ENCODE measurements at regions not wholly inside any gene's neighbourhood (a gene's known extent, or its start where the extent isn't known, plus 50 kb on each side); places are given as distances from the start of the nearest gene placed in this dataset.

GRCh38 chr5:54601411-54602230 is 84.1 kb downstream of the SNX18 start:
- DNase-seq, result no peak
